ENCODE measurements at regions not wholly inside any gene's neighbourhood (a gene's known extent, or its start where the extent isn't known, plus 50 kb on each side); places are given as distances from the start of the nearest gene placed in this dataset.
"Not testable (repeated sequence)": the region's sequence is repeated elsewhere in the genome, so short reads cannot be mapped to it uniquely, and the experiment has no call there.

DNA sequence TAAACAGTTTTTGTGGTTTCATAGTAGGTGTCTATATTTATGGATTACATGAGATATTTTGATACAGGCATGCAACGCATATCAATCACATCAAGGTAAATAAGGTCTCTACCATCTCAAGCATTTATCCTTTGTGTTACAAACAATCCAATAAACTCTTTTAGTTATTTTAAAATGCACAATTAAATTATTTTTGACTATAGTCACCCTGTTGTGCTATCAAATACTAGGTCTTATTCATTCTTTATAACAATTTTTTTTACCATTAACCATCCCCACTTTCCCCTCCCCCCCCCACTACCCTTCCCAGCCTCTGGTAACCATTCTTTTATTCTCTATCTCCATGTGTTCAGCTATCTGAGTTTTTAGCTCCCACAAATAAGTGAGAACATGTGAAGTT lies 175.7 kb upstream of the FBXO33 start:
- H3K36me3 ChIP-seq (ENCODE audit: insufficient read depth, insufficient read length, low read length) = no peaks in the 10 kb centered on the region
- no peaks in the 10 kb centered on the region for H3K9me3 ChIP-seq (ENCODE audit: insufficient read depth, low read length)
- no peaks in the 10 kb centered on the region for H3K27me3 ChIP-seq (ENCODE audit: insufficient read depth, insufficient read length)
- H3K4me3 ChIP-seq (ENCODE audit: insufficient read length, low read depth) = no peak overlapping the region
- no peak for TF ChIP-seq SUZ12 (IDR thresholded peaks at IDR 0.05; ENCODE audit: extremely low read depth, insufficient read depth, insufficient read length)
- no peak for TF ChIP-seq ZNF274 (IDR thresholded peaks at IDR 0.05; ENCODE audit: low read depth, low read length)
- TF ChIP-seq YY1 (IDR thresholded peaks at IDR 0.05; ENCODE audit: insufficient read depth, insufficient read length) = no peak
- H3K4me1 ChIP-seq (ENCODE audit: insufficient read depth, insufficient read length) = no peaks in the 10 kb centered on the region
- DNase-seq (ENCODE audit: low read depth, low spot score) = no peak
- no peak overlapping the region for H3K9ac ChIP-seq (ENCODE audit: insufficient read length, low read depth)

- TF ChIP-seq SUZ12 (IDR thresholded peaks at IDR 0.05; ENCODE audit: extremely low read depth, insufficient read depth, insufficient read length) = no peak
- TF ChIP-seq YY1 (IDR thresholded peaks at IDR 0.05; ENCODE audit: insufficient read depth, insufficient read length) = no peak
- no peak for TF ChIP-seq ZNF274 (IDR thresholded peaks at IDR 0.05; ENCODE audit: low read depth, low read length)
- H3K36me3 ChIP-seq (ENCODE audit: insufficient read depth, insufficient read length, low read length) = no peaks in the 10 kb centered on the region
- no peaks in the 10 kb centered on the region for H3K4me1 ChIP-seq (ENCODE audit: insufficient read depth, insufficient read length)
- no peaks in the 10 kb centered on the region for H3K9me3 ChIP-seq (ENCODE audit: insufficient read depth, low read length)
- H3K4me3 ChIP-seq (ENCODE audit: insufficient read length, low read depth) = no peak overlapping the region
- DNase-seq (ENCODE audit: low read depth, low spot score) = no peak
- no peak overlapping the region for H3K9ac ChIP-seq (ENCODE audit: insufficient read length, low read depth)
- H3K27me3 ChIP-seq (ENCODE audit: insufficient read depth, insufficient read length) = no peaks in the 10 kb centered on the region
Measured at GRCh38 chr14:39603942-39604341, 171.7 kb upstream of the FBXO33 start.

DNA sequence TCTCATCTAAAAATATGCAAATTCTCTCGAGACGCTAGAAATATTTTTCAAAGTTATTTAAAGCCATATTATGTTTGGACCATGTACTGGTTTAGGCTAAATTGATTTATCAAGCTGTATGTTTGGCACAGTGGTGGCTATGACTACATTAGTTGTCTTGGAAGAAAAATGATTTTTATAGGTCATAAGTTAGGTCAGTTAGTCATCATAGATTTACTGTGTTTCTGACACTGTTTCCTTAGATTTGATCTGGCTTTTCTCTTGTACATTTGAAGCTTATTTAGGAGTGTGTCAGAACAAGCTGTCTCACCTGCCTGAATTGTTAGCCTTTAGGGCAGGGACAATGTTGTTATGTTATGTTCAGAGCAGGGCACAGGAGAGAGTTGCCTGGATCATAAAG lies 161.1 kb upstream of the FBXO33 start:
- Histone ChIP-seq H3K4me3 (ENCODE audit: insufficient read length, low read depth) (no peak overlapping the region), H3K9me3 (ENCODE audit: insufficient read depth, low read length) (0 out of 2 replicates have a peak, but pooled peaks cover 5% of the 10 kb centered on the region), H3K27me3 (ENCODE audit: insufficient read depth, insufficient read length) (no peaks in the 10 kb centered on the region), H3K36me3 (ENCODE audit: insufficient read depth, insufficient read length, low read length) (no peaks in the 10 kb centered on the region), H3K4me1 (ENCODE audit: insufficient read depth, insufficient read length) (no peaks in the 10 kb centered on the region), H3K9ac (ENCODE audit: insufficient read length, low read depth) (no peak overlapping the region)
- no peak for DNase-seq (ENCODE audit: low read depth, low spot score)
- TF ChIP-seq ZNF274 (IDR thresholded peaks at IDR 0.05; ENCODE audit: low read depth, low read length) (no peak), YY1 (IDR thresholded peaks at IDR 0.05; ENCODE audit: insufficient read depth, insufficient read length) (no peak), SUZ12 (IDR thresholded peaks at IDR 0.05; ENCODE audit: extremely low read depth, insufficient read depth, insufficient read length) (no peak)

GRCh38 chr14:39592116-39592789 lies 160.0 kb upstream of the FBXO33 start:
- no peak for DNase-seq (ENCODE audit: low read depth, low spot score)
- TF ChIP-seq ZNF274 (IDR thresholded peaks at IDR 0.05; ENCODE audit: low read depth, low read length) (no peak), YY1 (IDR thresholded peaks at IDR 0.05; ENCODE audit: insufficient read depth, insufficient read length) (no peak), SUZ12 (IDR thresholded peaks at IDR 0.05; ENCODE audit: extremely low read depth, insufficient read depth, insufficient read length) (no peak)

DNA sequence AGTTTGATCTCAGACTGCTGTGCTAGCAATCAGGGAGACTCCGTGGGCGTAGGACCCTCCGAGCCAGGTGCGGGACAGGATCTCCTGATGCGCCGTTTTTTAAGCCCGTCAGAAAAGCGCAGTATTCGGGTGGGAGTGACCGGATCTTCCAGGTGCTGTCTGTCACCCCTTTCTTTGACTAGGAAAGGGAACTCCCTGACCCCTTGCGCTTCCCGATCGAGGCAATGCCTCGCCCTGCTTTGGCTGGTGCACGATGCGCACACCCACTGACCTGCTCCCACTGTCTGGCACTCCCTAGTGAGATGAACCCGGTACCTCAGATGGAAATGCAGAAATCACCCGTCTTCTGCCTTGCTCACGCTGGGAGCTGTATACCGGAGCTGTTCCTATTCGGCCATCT lies 157.6 kb upstream of the FBXO33 start:
- not testable (repeated sequence) for H3K36me3 ChIP-seq (ENCODE audit: insufficient read depth, insufficient read length, low read length); DNase-seq (ENCODE audit: low read depth, low spot score); H3K4me3 ChIP-seq (ENCODE audit: insufficient read length, low read depth); H3K9me3 ChIP-seq (ENCODE audit: insufficient read depth, low read length); H3K9ac ChIP-seq (ENCODE audit: insufficient read length, low read depth); H3K27me3 ChIP-seq (ENCODE audit: insufficient read depth, insufficient read length); H3K4me1 ChIP-seq (ENCODE audit: insufficient read depth, insufficient read length)

More at GRCh38 chr14:39592116-39592789, 160.0 kb upstream of the FBXO33 start:
- H3K27me3 ChIP-seq (ENCODE audit: insufficient read depth, insufficient read length) = no peaks in the 10 kb centered on the region
- no peak overlapping the region for H3K9ac ChIP-seq (ENCODE audit: insufficient read length, low read depth)
- 0 out of 2 replicates have a peak, but pooled peaks cover 5% of the 10 kb centered on the region for H3K9me3 ChIP-seq (ENCODE audit: insufficient read depth, low read length)
- no peaks in the 10 kb centered on the region for H3K36me3 ChIP-seq (ENCODE audit: insufficient read depth, insufficient read length, low read length)
- no peaks in the 10 kb centered on the region for H3K4me1 ChIP-seq (ENCODE audit: insufficient read depth, insufficient read length)
- no peak overlapping the region for H3K4me3 ChIP-seq (ENCODE audit: insufficient read length, low read depth)

DNA sequence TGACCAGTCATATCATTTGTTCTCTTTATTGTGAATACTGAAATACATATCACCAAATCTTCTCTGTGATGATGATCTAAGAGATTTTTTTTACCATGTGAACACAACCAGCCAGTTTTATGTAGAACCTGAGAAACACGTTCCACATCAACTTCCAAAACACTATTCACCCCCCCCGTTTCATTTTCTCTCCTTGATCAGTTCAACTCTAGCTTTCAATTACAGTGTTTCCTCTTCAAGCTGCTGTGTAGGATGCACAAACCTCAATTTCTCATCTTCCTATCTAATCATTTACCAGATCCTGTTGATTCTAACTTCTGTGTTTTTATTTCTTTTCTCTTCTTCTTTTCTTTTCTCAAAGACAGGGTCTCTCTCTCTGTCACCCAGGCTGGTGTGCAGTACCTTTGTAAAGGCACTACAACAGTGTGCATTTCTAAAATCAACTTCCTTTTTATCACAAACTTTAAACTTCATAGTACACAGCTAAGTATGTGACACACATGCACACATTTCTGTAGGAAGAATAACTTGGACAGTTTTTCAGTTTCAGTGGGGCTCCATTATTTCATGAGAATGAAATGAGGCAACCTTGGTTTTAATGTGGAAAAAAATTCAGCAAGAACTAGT lies 149.9 kb upstream of the FBXO33 start:
- no peak overlapping the region for H3K4me3 ChIP-seq (ENCODE audit: insufficient read length, low read depth)
- no peaks in the 10 kb centered on the region for H3K27me3 ChIP-seq (ENCODE audit: insufficient read depth, insufficient read length)
- no peaks in the 10 kb centered on the region for H3K4me1 ChIP-seq (ENCODE audit: insufficient read depth, insufficient read length)
- H3K9ac ChIP-seq (ENCODE audit: insufficient read length, low read depth) = no peak overlapping the region
- TF ChIP-seq ZNF274 (IDR thresholded peaks at IDR 0.05; ENCODE audit: low read depth, low read length) (no peak), SUZ12 (IDR thresholded peaks at IDR 0.05; ENCODE audit: extremely low read depth, insufficient read depth, insufficient read length) (no peak), YY1 (IDR thresholded peaks at IDR 0.05; ENCODE audit: insufficient read depth, insufficient read length) (no peak)
- DNase-seq (ENCODE audit: low read depth, low spot score) = no peak
- no peaks in the 10 kb centered on the region for H3K36me3 ChIP-seq (ENCODE audit: insufficient read depth, insufficient read length, low read length)
- H3K9me3 ChIP-seq (ENCODE audit: insufficient read depth, low read length) = no peaks in the 10 kb centered on the region

- no peaks in the 10 kb centered on the region for H3K27me3 ChIP-seq (ENCODE audit: insufficient read depth, insufficient read length)
- H3K4me3 ChIP-seq (ENCODE audit: insufficient read length, low read depth) = no peak overlapping the region
- DNase-seq (ENCODE audit: low read depth, low spot score) = no peak
- H3K9me3 ChIP-seq (ENCODE audit: insufficient read depth, low read length) = no peaks in the 10 kb centered on the region
- no peaks in the 10 kb centered on the region for H3K4me1 ChIP-seq (ENCODE audit: insufficient read depth, insufficient read length)
- no peak overlapping the region for H3K9ac ChIP-seq (ENCODE audit: insufficient read length, low read depth)
- no peak for TF ChIP-seq ZNF274 (IDR thresholded peaks at IDR 0.05; ENCODE audit: low read depth, low read length)
- no peak for TF ChIP-seq YY1 (IDR thresholded peaks at IDR 0.05; ENCODE audit: insufficient read depth, insufficient read length)
- no peak for TF ChIP-seq SUZ12 (IDR thresholded peaks at IDR 0.05; ENCODE audit: extremely low read depth, insufficient read depth, insufficient read length)
- no peaks in the 10 kb centered on the region for H3K36me3 ChIP-seq (ENCODE audit: insufficient read depth, insufficient read length, low read length)
Measured at GRCh38 chr14:39581474-39581873, 149.2 kb upstream of the FBXO33 start.
